ENCODE measurements at regions not wholly inside any gene's neighbourhood (a gene's known extent, or its start where the extent isn't known, plus 50 kb on each side); places are given as distances from the start of the nearest gene placed in this dataset.

- H3K4me1 ChIP-seq (ENCODE audit: control insufficient read depth, insufficient read depth, low read length), result no peaks in the 10 kb centered on the region
- ChIA-PET CTCF (interaction anchor here (0.6 to 1.4 kb wide), 5 partner anchors 12 to 697 kb away, joined by 3 to 4 read pairs (median 3); no protein-coding TSS in a partner anchor), SMC1A (ENCODE audit: uncharacterized antibody, unreplicated experiment) (interaction anchor here (1.1 to 1.2 kb wide), 2 partner anchors 20 to 391 kb away, joined by 3 to 4 read pairs; no protein-coding TSS in a partner anchor), RAD21 (ENCODE audit: unreplicated experiment) (interaction anchor here (1.2 kb wide), 1 partner anchor 391 kb away, joined by 4 read pairs; no protein-coding TSS in a partner anchor), POLR2A (no interaction called here)
- H3K9me3 ChIP-seq (replicated peaks; ENCODE audit: control insufficient read depth, insufficient read depth, low read length), result no peaks in the 10 kb centered on the region
- intact Hi-C loops (cut with micrococcal nuclease; ENCODE audit: unreplicated experiment) (no loop called here), in situ Hi-C loops (cut with MboI) (no loop called here)
- FAIRE-seq (no peak), DNase-seq (ENCODE audit: low read depth, low spot score) (no peak), ATAC-seq (peak; percentile 52; the same call in 1 of the 3 replicates)
- no peak overlapping the region for H3K9ac ChIP-seq (ENCODE audit: control insufficient read depth, insufficient read depth, low read length)
- H3K79me2 ChIP-seq (ENCODE audit: control insufficient read depth, insufficient read depth, low read length), result no peaks in the 10 kb centered on the region
- no peaks in the 10 kb centered on the region for H3K36me3 ChIP-seq (ENCODE audit: control insufficient read depth in 2 of 2, insufficient read depth in 2 of 2, low read length in 1 of 2)
- no peak overlapping the region for H3K4me3 ChIP-seq
- BruUV-seq (replicated peaks), result no TSS peak
- H4K20me1 ChIP-seq (ENCODE audit: control insufficient read depth, insufficient read depth), result no peaks in the 10 kb centered on the region
- 26% methylated on average over 4 of the region's 4 CpGs for WGBS (ENCODE audit: insufficient coverage, insufficient replicate concordance, low lambda C conversion rate, missing lambda C conversion rate)
- H3K4me2 ChIP-seq (ENCODE audit: control insufficient read depth, insufficient read depth), result no peak overlapping the region
- H3K27me3 ChIP-seq (replicated peaks in 1 of 2; ENCODE audit: control insufficient read depth in 2 of 2, insufficient read depth in 2 of 2, low read length in 1 of 2), result peaks cover 0 to 3% of the 10 kb centered on the region in 2 experiments; a peak in 2 of 4 replicates
- no peak overlapping the region for H3K27ac ChIP-seq (ENCODE audit: control insufficient read depth, insufficient read depth)
- H2AFZ ChIP-seq (ENCODE audit: control insufficient read depth, low read depth, low read length), result no peak overlapping the region
- TF ChIP-seq USF1 (IDR thresholded peaks at IDR 0.05; ENCODE audit: borderline replicate concordance, extremely low read length, insufficient read depth, low read depth, low read length) (no peak), SREBF1 (IDR thresholded peaks at IDR 0.05; ENCODE audit: low read length) (no peak), RCOR1 (conservative IDR thresholded peaks at IDR 0.05; ENCODE audit: low read depth, low read length) (no peak), BRCA1 (IDR thresholded peaks at IDR 0.05; ENCODE audit: low read depth, low read length) (no peak), CTCF (IDR thresholded peaks at IDR 0.05 in 2 of 3, conservative IDR thresholded peaks at IDR 0.05 in 1 of 3; ENCODE audit: control insufficient read depth in 2 of 3, extremely low read depth in 1 of 3, insufficient read depth in 1 of 3, low read depth in 3 of 3, low read length in 3 of 3) (peak; percentile 18 to 25 (median 19); a peak in 2 of 6 replicates)
Measured at GRCh38 chr18:35777039-35777438, 195.4 kb upstream of the RMP24 start.
